T-helper 1 cell treated with Interleukin-12 subunit alpha and Interleukin-12 subunit beta and Interleukin-4 antibody, amounts not matched to agents 30 ng/mL and 1 ng/mL, for 36 hours (primary cell): ENCODE measurements at regions not wholly inside any gene's neighbourhood (a gene's known extent, or its start where the extent isn't known, plus 50 kb on each side); places are given as distances from the start of the nearest gene placed in this dataset.
"Not testable (repeated sequence)": the region's sequence is repeated elsewhere in the genome, so short reads cannot be mapped to it uniquely, and the experiment has no call there.

ENCODE experiments used
- intact Hi-C: fragments of 100-400 bp; cut with micrococcal nuclease; formaldehyde crosslinking; loops from one replicate; pipeline ENCODE4 v1.15.1; 2024

DNA sequence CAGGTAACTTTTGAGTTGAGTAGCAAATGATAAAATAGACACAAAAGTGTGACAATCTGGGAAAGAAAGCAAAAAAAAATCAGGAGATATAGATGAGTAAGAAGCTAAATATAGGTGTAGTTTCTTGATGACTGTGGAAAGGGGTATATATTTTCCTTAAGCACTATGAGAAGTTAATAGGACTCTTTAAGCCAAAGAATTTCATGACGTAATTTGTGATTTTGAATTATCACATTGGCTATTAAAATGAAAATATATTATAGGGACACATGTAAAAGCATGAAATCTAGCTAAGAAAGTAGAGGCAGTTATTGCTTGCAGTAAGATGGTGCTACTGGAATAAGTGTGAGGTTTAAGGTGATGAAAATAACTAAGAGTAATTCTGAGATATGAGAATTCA is 759.1 kb downstream of the KCNT2 start:
- intact Hi-C loops: no loop called here

GRCh38 chr1:195847957-195848875 is 760.0 kb downstream of the KCNT2 start:
- intact Hi-C loops: not testable (repeated sequence)

GRCh38 chr1:195831789-195832188 is 776.5 kb downstream of the KCNT2 start:
- intact Hi-C loops: no loop called here

DNA sequence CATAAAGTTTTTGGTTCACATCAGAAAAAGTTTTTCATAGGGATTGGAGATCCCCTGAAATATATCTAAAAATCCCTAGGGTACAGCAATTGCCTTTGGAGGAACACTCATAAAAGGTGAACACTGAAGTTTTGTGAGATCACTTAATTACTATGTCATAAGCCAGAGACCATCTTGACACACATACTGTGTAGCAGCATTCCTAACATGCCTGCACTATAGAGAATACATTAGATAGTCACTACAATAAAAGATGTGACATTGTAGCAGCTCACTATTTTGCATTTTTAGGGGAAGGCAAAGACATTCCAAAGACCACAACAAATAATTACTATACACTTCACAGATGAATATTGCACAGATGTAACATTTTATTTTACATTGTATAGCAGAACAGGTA is 779.9 kb downstream of the KCNT2 start:
- intact Hi-C loops: no loop called here

DNA sequence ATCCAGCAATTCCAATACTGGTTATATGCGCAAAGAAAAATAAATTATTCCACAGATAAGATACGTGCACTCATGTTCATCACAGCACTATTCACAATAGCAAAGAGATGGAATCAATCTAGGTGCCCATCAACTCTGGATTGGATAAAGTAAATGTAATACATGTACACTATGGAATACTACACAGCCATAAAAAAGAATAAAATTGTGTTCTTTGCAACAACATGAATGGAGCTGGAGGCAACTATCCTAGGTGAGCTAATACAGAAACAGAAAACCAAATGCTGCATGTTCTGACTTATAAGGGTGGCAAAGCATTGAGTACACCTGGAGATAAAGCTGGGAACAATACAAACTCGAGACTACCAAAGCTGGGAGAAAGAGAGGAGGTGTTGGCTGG is 787.3 kb downstream of the KCNT2 start:
- intact Hi-C loops: no loop called here

DNA sequence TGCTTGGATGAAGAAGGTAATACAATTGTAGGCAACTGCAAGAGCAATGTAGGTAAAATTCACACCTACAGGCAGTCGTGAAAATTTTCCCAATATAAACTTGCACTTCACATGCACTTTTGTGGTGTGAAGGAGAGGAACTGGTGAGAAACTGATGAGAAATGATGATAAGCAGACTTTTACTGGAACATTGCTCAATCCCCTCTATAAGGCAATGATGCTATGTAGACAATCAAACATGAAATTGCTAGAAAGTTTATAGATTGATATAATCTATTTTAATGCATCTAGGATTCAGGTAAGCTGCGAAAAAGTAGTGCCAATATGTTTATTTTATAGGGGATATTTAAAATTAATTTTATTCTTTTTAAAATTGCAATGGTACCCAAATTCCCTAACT is 802.2 kb downstream of the KCNT2 start:
- intact Hi-C loops: no loop called here

DNA sequence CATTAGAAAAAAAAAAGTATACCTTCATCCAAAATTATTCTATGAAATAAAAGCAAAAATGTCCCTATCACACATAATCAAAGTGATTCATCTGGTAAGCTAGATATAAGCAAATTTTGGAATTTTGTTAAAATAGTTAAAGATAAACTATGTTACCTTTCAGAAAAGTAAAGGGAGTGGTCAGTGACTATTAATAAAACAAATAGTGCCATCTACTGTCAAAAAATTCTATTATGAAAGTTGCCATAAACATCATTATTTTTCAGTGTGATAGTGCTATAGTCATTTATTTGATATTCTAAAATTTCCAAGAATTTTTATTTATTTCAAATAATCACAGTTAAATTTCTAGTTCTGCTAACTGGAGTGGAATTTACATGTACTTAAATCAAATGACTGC is 803.7 kb downstream of the KCNT2 start:
- intact Hi-C loops: no loop called here

DNA sequence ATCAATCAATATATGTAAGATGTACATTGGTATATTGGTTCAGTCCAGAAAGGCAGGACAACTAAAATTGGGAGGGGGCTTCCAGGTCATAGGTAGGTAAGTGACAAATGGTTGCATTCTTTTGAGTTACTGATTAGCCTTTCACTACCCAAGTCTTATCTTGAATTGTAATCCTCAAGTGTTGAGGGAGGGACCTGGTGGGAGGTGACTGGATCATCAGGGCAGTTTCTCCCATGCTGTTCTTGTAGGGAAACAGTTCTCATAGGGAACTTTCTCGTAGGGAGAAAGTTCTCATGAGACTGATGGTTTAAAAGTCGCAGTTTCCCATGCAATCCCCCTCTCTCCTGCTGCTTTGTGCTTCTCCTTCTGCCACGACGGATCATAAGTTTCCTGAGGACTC is 809.2 kb downstream of the KCNT2 start:
- intact Hi-C loops: no loop called here

GRCh38 chr1:195794225-195794624 is 814.0 kb downstream of the KCNT2 start:
- intact Hi-C loops: no loop called here

- intact Hi-C loops: no loop called here
Measured at GRCh38 chr1:195791796-195792195, 816.4 kb downstream of the KCNT2 start.

DNA sequence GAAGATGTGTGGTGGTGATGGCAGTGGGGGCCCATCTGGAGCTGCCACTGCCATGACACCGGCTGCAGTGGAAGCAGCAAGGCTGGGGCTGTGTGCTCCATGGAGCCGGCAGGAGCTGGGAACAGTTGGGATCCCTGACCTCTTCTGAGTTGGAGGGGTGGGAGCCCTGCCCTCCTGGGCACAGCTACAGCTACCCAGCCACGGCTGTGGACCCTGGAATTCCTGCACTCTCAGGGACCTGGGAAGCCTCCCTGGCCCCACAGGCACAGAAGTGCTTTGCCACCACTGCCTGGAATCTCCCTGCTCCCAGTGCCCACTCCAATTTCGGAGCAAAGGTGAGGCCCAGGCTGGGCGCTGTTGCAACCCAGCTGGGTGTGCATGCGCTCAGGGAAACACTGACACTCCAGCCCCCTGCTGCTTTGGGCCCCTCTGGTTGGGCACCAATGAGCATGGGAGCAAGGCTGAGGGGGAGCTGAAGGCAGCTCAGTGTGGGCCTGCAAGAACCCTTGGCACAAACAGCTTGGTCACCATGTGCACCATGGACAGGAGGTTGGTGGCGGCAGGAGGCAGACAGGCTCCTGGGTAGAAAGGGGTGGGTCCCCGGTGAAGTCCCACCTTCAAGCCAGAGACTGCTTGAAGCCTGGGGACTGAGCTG is 817.6 kb downstream of the KCNT2 start:
- intact Hi-C loops: no loop called here

- intact Hi-C loops: no loop called here
Measured at GRCh38 chr1:195789321-195789720, 818.9 kb downstream of the KCNT2 start.

- intact Hi-C loops: no loop called here
Measured at GRCh38 chr1:195788721-195789120, 819.5 kb downstream of the KCNT2 start.

GRCh38 chr1:195785830-195786229 is 822.4 kb downstream of the KCNT2 start:
- intact Hi-C loops: no loop called here

GRCh38 chr1:195773931-195774330 is 834.3 kb downstream of the KCNT2 start:
- intact Hi-C loops: no loop called here

DNA sequence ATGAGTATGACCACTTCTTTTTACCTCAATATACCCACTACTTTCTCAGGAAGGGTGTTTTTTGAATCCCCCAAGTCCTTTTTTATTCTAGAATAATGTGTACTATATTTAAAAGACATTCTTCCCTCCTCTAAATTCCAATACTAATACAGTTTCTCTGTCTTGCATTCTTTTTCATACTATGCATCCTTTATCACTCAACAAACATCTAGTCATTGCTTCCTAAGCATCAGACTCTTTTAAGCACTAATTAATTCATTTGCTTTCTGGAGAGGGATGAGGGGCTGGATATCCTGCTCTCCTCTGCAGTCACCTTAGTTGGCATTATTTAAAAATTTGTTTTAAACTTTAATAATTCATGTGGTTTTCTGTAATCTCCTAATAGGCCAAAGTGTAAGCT is 838.8 kb downstream of the KCNT2 start:
- intact Hi-C loops: no loop called here

DNA sequence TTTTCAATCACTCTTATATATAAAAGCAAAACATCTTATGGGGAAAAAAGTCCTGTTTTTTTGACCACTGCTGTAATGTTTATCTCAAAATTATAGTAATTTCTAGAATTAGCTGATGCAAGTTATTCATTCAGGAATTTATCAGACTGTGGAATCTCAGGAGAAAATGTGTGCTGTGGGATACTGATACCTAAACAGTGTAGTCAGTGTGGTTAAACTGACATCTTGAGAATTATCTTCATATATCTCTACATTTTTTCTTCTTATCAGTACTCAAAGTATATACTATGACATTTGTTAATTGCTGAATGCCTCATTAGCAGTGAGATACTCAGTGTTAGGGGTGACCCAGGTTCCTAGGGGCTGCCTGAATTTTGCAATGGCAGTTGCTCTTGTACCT is 839.3 kb downstream of the KCNT2 start:
- intact Hi-C loops: no loop called here

GRCh38 chr1:195768377-195768776 is 839.9 kb downstream of the KCNT2 start:
- intact Hi-C loops: no loop called here

DNA sequence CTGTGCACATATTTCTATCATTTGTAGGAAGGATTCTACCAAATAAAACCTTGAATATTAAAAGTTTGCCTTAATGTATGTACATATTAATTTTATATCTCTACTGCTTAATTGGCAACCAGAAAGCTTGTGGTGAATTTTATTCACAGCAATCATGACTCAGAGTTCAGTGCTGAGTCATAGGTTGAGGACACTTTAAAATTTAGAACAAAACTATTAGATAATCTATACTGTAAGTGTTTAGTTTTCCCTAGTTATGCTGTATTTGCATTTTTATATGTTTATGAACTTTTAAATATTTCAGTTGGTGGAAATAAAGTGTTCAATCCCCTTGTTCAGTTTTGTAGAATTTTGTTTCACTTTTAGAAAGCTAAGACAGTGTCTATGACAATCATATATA is 841.5 kb downstream of the KCNT2 start:
- intact Hi-C loops: no loop called here

DNA sequence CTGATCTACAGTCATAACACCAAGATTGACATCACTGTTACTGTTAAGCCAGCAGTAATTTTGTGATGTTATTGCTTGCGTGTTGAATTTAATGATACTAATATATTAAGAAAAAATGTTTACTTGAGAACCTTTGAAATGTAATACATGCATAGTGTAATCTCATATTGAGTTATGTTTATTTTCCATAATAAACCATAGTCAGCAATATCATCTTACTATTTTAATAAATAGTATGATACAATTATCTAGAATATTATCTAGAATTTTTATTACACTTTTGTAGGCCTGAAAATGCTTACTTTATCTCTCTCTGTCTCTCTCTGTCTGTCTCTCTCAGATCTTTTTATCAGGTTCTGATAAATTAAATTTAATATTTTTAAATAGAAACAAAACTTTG is 843.1 kb downstream of the KCNT2 start:
- intact Hi-C loops: no loop called here

DNA sequence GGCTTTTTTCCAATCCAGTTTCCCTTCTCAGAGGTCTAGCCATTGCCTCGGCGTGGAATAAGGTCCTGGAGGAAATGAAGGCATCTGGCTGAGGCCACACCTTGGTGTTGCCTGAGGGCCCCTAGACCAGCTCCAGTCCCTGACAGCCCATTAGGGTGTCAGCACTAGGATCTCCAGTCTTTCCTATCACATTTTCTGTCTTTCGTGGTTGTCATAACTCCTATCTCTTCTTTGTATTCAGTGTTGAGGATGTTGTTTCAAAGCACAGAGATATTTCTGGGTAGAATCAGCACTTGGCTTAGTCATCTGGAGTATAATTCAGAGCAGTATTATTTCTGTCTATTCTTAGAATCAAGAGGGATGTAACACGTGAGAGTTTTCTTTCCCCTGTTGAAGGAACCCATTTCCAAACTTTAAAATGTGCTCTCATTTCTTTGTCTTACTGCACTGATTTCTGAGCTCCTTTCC is 844.3 kb downstream of the KCNT2 start:
- intact Hi-C loops: no loop called here

- intact Hi-C loops: no loop called here
Measured at GRCh38 chr1:195763146-195763906, 844.9 kb downstream of the KCNT2 start.
